ENCODE measurements at regions not wholly inside any gene's neighbourhood (a gene's known extent, or its start where the extent isn't known, plus 50 kb on each side); places are given as distances from the start of the nearest gene placed in this dataset.

DNA sequence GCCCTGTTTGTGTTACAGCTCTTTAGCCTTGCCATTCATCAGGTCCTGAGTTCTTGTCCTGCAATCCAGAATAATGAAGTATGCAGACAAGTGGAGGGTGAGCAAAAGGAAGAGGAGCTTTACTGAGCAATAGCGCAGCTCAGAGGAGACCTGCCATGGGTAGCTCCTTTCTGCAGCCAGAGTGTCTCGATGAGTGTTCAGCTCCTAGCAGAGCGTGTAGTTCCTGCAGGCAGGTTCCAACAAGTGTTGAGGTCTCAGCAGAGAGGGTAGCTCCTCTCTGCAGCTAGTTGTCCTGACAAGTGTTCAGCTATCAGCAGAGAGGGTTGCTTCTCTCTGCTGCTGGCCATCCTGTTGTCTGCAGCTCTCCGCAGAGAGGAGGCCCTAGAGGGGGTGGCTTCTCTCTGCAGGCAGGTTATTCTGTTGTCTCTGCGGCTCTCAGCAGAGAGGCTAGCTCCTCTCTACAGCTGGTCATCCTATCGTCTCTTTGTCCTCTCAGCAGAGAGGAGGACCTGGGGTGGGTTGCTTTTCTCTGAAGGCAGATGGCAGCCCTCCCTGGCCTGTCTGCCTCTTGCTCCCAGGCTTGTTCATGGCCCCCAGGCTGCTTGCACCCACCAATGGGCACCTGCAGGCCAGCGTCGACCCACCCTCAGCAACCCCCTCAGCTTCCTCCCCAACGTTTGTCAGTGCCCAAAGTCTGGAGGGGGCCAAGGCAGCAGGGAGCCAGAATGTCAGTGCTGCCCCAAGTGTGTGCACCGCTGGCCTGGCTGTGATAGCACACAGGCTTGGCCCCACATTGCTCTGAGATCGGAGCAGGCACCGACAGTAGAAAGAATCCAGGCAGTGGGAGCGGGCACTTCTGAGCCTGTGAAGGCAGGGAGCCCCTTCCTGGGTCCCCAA lies 112.5 kb upstream of the RUNX3 start:
- H3K27me3 ChIP-seq (ENCODE audit: insufficient read depth, low read length), result no peaks in the 10 kb centered on the region
- WGBS, result 81% methylated on average over 13 of the region's 13 CpGs
- no peak overlapping the region for H3K27ac ChIP-seq (ENCODE audit: low read depth, low read length)
- H3K4me3 ChIP-seq (ENCODE audit: low read length), result no peak overlapping the region
- H3K4me1 ChIP-seq (ENCODE audit: insufficient read depth, low read length), result no peaks in the 10 kb centered on the region
- no peaks in the 10 kb centered on the region for H3K9me3 ChIP-seq (ENCODE audit: insufficient read depth, low read depth, low read length)
- H3K36me3 ChIP-seq (ENCODE audit: insufficient read depth, low read length), result no peaks in the 10 kb centered on the region
- no peak overlapping the region for H3K9ac ChIP-seq (ENCODE audit: low read depth, low read length)

DNA sequence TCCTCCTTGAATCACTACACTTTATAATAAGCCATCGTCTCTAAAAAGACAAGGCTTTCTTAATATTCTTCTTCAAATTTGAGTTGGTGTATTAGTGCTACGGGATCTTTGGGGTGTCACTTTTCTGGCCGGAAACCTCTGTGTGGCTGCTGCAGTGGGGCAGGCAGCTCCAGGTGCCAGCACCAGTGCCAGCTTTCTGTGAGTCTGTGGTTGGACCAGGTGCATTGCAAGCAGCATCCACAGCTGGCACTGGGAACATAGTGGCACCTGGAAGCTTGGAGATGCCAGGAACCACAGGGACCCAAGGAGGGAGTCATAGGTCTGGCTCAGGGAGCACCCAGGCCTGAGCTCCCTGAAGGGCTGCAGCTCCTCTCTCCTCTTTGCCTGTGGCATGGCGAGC lies 111.8 kb upstream of the RUNX3 start:
- no peak overlapping the region for H3K9ac ChIP-seq (ENCODE audit: low read depth, low read length)
- no peaks in the 10 kb centered on the region for H3K9me3 ChIP-seq (ENCODE audit: insufficient read depth, low read depth, low read length)
- no peaks in the 10 kb centered on the region for H3K36me3 ChIP-seq (ENCODE audit: insufficient read depth, low read length)
- no peaks in the 10 kb centered on the region for H3K27me3 ChIP-seq (ENCODE audit: insufficient read depth, low read length)
- no peaks in the 10 kb centered on the region for H3K4me1 ChIP-seq (ENCODE audit: insufficient read depth, low read length)
- no peak overlapping the region for H3K4me3 ChIP-seq (ENCODE audit: low read length)
- H3K27ac ChIP-seq (ENCODE audit: low read depth, low read length), result no peak overlapping the region
- WGBS, result 83% methylated on average over 4 of the region's 4 CpGs

DNA sequence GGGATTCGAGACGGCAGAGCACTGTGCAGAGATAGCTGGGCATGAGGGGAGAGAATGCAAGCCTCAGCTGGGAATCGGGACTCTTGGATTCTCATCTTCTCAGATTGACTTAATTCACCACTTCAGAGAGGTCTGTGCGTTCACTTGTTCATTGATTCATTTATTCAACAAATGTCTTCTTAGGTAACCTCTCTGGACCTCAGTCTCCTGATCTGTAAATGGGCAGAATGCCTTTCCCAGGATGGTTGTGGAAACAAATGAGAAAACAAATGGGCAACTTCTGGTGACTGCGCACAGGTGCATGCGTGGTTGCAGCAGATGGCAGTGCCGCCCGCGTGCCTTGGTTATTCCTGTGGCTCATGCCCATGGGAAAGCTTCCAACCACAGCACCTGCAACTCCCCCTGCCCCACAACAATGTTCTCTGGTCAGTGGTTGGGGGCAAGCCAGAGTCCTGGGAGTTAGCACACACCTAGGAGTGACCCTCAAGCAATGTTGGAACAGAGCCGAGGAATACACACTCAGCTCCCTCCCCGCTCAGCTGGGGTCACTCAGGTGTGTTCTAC lies 110.1 kb upstream of the RUNX3 start:
- no peak overlapping the region for H3K9ac ChIP-seq (ENCODE audit: low read depth, low read length)
- H3K4me1 ChIP-seq (ENCODE audit: insufficient read depth, low read length), result no peaks in the 10 kb centered on the region
- H3K4me3 ChIP-seq (ENCODE audit: low read length), result no peak overlapping the region
- H3K36me3 ChIP-seq (ENCODE audit: insufficient read depth, low read length), result no peaks in the 10 kb centered on the region
- 89% methylated on average over 11 of the region's 11 CpGs for WGBS
- H3K27me3 ChIP-seq (ENCODE audit: insufficient read depth, low read length), result no peaks in the 10 kb centered on the region
- no peaks in the 10 kb centered on the region for H3K9me3 ChIP-seq (ENCODE audit: insufficient read depth, low read depth, low read length)
- H3K27ac ChIP-seq (ENCODE audit: low read depth, low read length), result no peak overlapping the region

DNA sequence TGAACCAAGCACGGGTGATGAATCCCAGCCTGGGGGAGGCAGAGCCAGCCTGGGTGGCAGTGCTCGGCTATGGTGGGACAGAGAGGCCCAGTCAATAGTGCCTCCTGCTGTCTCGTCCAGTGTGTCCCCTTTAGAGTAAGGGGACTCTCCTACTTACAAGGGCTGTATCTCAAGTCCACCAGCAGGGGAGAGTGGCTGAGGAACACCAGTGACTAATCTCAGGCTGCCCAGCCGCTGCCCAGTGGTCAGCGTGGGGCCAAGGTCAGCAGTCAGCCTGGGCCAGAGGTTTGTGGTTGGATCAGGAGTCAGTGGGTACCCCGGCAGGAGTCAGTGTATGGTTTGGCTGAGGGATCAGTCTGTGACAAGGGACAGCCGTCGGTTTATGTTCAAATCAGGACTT lies 109.2 kb upstream of the RUNX3 start:
- Histone ChIP-seq H3K4me1 (ENCODE audit: insufficient read depth, low read length) (no peaks in the 10 kb centered on the region), H3K27ac (ENCODE audit: low read depth, low read length) (no peak overlapping the region), H3K27me3 (ENCODE audit: insufficient read depth, low read length) (no peaks in the 10 kb centered on the region), H3K9me3 (ENCODE audit: insufficient read depth, low read depth, low read length) (no peaks in the 10 kb centered on the region), H3K4me3 (ENCODE audit: low read length) (no peak overlapping the region), H3K36me3 (ENCODE audit: insufficient read depth, low read length) (no peaks in the 10 kb centered on the region), H3K9ac (ENCODE audit: low read depth, low read length) (no peak overlapping the region)
- 89% methylated on average over 8 of the region's 8 CpGs for WGBS

DNA sequence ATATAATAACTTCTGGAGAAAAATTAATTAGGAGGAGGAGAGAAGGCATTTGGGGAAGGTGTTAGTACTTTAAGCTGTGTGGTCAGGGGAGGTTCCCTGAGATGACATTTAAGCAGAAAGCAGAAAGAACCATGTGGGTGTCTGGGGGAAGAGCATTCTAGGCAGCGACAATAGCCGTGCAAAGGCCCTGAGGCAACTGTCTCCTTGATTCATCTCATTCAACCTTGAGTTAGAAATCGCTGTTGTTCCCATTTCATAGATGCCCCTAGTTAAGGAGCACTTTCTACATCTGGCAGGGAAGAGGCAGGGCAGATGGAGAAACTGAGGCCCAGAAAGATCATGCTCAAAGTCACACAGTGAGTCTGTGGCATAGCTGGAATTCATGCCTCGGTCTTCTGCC lies 108.6 kb upstream of the RUNX3 start:
- Histone ChIP-seq H3K9ac (ENCODE audit: low read depth, low read length) (no peak overlapping the region), H3K4me3 (ENCODE audit: low read length) (no peak overlapping the region), H3K27me3 (ENCODE audit: insufficient read depth, low read length) (no peaks in the 10 kb centered on the region), H3K27ac (ENCODE audit: low read depth, low read length) (no peak overlapping the region), H3K36me3 (ENCODE audit: insufficient read depth, low read length) (no peaks in the 10 kb centered on the region), H3K9me3 (ENCODE audit: insufficient read depth, low read depth, low read length) (no peaks in the 10 kb centered on the region), H3K4me1 (ENCODE audit: insufficient read depth, low read length) (no peaks in the 10 kb centered on the region)
- WGBS, result 90% methylated on average over 4 of the region's 4 CpGs

DNA sequence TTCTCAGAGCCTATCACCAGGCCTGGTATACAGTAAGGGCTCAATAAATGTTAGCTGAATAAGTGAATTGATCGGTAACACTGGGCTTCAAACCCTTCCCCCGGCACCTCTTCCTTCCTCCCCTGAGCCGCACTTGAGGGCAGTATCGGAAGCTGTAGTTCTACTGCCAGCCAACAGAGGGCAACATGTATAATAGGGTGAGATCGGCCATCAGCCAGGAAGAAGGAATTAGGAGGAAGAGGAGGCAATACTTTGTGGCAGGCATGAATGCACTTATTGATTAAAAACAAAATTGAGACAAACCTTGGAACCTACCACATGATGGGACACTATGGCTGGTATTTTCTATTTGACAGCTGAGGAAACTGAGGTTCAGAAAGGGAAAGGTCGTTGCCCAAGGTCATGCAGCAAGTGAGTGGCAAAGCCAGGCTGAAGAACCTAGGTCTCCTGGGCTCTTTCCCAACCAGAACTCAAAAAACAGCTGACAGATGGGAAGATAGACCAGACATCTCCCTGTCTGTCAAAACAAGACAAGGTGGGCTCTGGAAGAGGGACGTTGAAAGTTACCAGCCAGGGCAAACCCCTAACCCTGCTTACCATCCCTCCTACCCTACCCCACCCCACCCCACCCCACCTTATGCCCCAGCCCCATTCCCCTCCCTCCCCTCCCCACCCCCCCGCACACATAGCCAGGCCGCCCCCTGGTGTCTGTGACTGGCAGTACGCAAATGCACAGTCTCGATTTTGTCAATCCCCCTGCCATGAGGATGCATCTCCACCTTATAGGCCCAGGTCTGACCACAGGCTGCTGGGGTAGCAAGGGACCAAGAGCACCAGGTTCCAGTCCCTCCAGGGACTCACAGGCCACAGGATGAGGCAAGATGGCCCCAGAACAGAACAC lies 107.3 kb upstream of the RUNX3 start:
- Histone ChIP-seq H3K9ac (ENCODE audit: low read depth, low read length) (no peak overlapping the region), H3K4me3 (ENCODE audit: low read length) (no peak overlapping the region), H3K4me1 (ENCODE audit: insufficient read depth, low read length) (no peaks in the 10 kb centered on the region), H3K27ac (ENCODE audit: low read depth, low read length) (no peak overlapping the region), H3K9me3 (ENCODE audit: insufficient read depth, low read depth, low read length) (no peaks in the 10 kb centered on the region), H3K36me3 (ENCODE audit: insufficient read depth, low read length) (no peaks in the 10 kb centered on the region), H3K27me3 (ENCODE audit: insufficient read depth, low read length) (no peaks in the 10 kb centered on the region)
- 57% methylated on average over 10 of the region's 11 CpGs for WGBS

DNA sequence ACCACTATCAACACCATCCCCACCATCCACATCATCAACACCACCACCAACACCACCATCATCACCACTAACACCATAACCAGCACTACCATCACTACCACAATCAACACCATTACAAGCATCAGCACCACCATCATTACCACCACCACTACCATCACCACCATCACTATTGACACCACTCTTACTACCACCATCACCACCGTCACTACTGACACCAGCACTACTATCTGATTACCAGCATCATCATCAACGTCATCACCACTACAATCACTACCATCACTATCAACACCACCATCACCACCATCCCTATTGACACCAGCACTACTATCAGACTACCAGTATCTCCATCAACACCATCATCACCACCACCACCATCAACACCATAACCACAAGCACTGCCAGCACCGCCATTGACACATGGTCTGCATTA lies 106.1 kb upstream of the RUNX3 start:
- H3K4me3 ChIP-seq (ENCODE audit: low read length), result no peak overlapping the region
- H3K9ac ChIP-seq (ENCODE audit: low read depth, low read length), result no peak overlapping the region
- no peak overlapping the region for H3K27ac ChIP-seq (ENCODE audit: low read depth, low read length)
- WGBS, result 75% methylated on average over 3 of the region's 3 CpGs
- no peaks in the 10 kb centered on the region for H3K27me3 ChIP-seq (ENCODE audit: insufficient read depth, low read length)
- H3K36me3 ChIP-seq (ENCODE audit: insufficient read depth, low read length), result no peaks in the 10 kb centered on the region
- no peaks in the 10 kb centered on the region for H3K4me1 ChIP-seq (ENCODE audit: insufficient read depth, low read length)
- no peaks in the 10 kb centered on the region for H3K9me3 ChIP-seq (ENCODE audit: insufficient read depth, low read depth, low read length)

DNA sequence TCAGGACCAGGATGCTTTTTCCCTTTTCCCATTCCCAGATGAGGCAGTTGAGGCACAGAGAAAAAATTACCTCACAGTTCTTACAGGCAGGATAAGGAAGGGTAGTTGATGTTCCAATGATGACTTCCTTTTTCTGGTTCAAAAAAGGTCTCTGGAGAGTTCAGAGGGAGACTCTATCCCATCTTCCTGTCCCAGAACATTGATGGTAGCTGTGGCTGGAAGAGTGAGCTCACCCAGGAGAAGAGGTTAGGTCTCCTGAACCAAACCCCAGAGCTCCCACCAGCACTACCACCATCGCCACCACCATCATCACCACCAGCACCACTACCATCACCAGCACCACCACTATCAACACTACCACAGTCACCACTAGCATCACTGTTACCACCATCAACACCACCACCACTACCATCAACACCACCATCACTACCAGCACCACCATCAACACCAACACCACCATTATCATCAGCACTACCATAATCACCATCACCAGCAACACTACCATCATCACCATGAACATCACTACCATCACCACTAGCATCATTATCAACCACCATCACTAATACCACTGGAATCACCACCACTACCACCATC lies 105.5 kb upstream of the RUNX3 start:
- Histone ChIP-seq H3K36me3 (ENCODE audit: insufficient read depth, low read length) (no peaks in the 10 kb centered on the region), H3K4me1 (ENCODE audit: insufficient read depth, low read length) (no peaks in the 10 kb centered on the region), H3K27me3 (ENCODE audit: insufficient read depth, low read length) (no peaks in the 10 kb centered on the region), H3K27ac (ENCODE audit: low read depth, low read length) (no peak overlapping the region), H3K9ac (ENCODE audit: low read depth, low read length) (no peak overlapping the region), H3K9me3 (ENCODE audit: insufficient read depth, low read depth, low read length) (no peaks in the 10 kb centered on the region), H3K4me3 (ENCODE audit: low read length) (no peak overlapping the region)
- WGBS, result 96% methylated on average over 1 of the region's 1 CpG

DNA sequence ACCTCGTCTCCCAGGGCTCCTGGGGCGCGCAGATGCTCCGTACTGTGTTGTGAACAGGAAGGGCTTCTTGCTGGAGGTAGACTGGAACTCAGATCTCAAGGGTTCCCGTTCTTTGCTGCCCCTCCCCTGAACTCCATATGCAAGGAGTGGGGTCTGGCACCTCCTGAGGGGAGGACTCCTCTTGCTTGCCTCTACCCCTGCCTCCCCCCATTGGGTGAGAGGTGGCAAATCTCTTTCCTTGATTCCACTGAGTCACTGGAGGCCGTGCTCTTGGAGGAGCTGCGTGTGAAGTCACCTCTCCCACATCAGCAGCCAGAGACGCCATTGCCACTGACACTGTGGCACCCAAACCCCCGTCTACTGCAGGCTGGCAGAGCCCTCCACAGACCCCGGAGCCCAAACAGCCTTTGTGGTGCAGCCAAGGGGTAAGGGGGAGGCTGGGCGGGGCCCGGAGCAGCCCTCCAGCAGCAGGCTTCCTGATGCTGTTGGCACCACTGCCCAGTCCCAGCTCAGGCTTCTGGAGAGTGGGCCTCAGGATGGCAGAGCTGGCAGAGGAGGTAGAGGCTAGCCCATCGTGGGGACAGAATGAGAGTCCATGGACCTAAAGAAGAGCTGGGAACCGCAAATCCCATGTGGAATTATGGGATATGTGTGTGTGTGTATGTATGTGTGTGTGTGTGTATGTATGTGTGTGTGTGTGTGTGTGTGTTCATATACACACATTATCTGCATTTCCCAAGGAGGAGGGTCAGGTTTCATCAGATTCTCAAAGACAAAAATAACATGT lies 104.9 kb upstream of the RUNX3 start:
- Histone ChIP-seq H3K27ac (ENCODE audit: low read depth, low read length) (no peak overlapping the region), H3K4me1 (ENCODE audit: insufficient read depth, low read length) (no peaks in the 10 kb centered on the region), H3K27me3 (ENCODE audit: insufficient read depth, low read length) (no peaks in the 10 kb centered on the region), H3K9ac (ENCODE audit: low read depth, low read length) (no peak overlapping the region), H3K4me3 (ENCODE audit: low read length) (no peak overlapping the region), H3K9me3 (ENCODE audit: insufficient read depth, low read depth, low read length) (no peaks in the 10 kb centered on the region), H3K36me3 (ENCODE audit: insufficient read depth, low read length) (no peaks in the 10 kb centered on the region)
- WGBS, result 93% methylated on average over 14 of the region's 14 CpGs

DNA sequence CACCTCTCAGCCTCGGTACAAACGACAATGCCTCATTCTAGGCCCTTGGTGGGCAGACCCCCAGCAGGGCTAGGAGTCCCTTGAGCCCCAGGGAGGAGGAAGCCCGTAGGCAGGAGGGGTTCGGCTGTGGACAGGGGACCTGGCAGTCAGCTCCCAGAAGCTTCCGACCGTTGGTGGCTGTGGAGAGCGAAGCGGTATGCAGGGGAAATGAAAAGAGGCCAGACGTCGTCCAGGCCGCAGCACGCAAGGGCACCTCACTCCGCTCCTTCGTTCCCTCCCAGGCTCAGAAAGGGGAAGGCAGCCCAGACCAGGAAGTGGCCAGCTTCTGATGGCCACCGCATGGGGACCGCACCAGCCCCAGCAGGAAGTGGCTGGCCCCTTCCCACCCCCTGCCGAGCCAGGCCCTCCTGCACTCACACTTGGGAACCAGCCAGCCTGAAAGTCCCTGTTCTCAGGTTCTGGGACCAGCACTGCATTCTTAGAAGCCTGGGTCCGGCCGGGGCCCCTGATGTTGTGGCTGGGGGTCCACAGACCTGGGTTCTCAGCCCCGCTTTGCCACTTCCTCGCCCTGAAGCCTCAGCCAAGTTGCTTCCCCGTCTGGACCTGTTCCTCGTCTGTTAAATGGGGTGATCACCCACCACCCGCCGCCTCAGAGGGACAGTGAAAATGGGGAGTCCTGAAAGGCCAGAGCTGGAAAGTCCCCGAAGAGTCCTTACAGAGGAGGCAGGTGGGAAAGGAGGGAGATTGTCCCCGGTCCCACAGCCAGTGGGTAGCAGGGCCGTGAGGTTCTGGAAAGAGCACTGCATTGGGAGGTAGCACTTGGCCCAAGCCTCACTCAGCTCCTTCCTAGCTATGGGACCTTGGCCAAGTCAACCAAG lies 104.0 kb upstream of the RUNX3 start:
- no peaks in the 10 kb centered on the region for H3K9me3 ChIP-seq (ENCODE audit: insufficient read depth, low read depth, low read length)
- H3K27me3 ChIP-seq (ENCODE audit: insufficient read depth, low read length), result no peaks in the 10 kb centered on the region
- H3K9ac ChIP-seq (ENCODE audit: low read depth, low read length), result no peak overlapping the region
- no peak overlapping the region for H3K4me3 ChIP-seq (ENCODE audit: low read length)
- no peaks in the 10 kb centered on the region for H3K4me1 ChIP-seq (ENCODE audit: insufficient read depth, low read length)
- no peaks in the 10 kb centered on the region for H3K36me3 ChIP-seq (ENCODE audit: insufficient read depth, low read length)
- 86% methylated on average over 28 of the region's 28 CpGs for WGBS
- no peak overlapping the region for H3K27ac ChIP-seq (ENCODE audit: low read depth, low read length)
